ENCODE measurements at regions not wholly inside any gene's neighbourhood (a gene's known extent, or its start where the extent isn't known, plus 50 kb on each side); places are given as distances from the start of the nearest gene placed in this dataset.

GRCh38 chr3:22885574-22886341 is 317.4 kb upstream of the UBE2E2 start:
- H3K36me3 Mint-ChIP-seq, result no peaks in the 10 kb centered on the region
- ChIA-PET POLR2A (no interaction called here), CTCF (no interaction called here)
- H3K4me3 Mint-ChIP-seq, result no peak overlapping the region
- no peak overlapping the region for H3K27ac Mint-ChIP-seq
- intact Hi-C loops (cut with micrococcal nuclease), result no loop called here
- no peaks in the 10 kb centered on the region for H3K4me1 Mint-ChIP-seq (ENCODE audit: low read depth)
- H3K9me3 Mint-ChIP-seq, result peaks cover 2% of the 10 kb centered on the region
- no peak for DNase-seq
- no peaks in the 10 kb centered on the region for H3K27me3 Mint-ChIP-seq

GRCh38 chr3:22886439-22887068 is 316.6 kb upstream of the UBE2E2 start:
- ChIA-PET POLR2A (no interaction called here), CTCF (no interaction called here)
- Mint-ChIP-seq H3K4me3 (no peak overlapping the region), H3K4me1 (ENCODE audit: low read depth) (no peaks in the 10 kb centered on the region), H3K36me3 (no peaks in the 10 kb centered on the region), H3K27ac (no peak overlapping the region), H3K9me3 (peaks cover 2% of the 10 kb centered on the region), H3K27me3 (no peaks in the 10 kb centered on the region)
- DNase-seq, result no peak
- intact Hi-C loops (cut with micrococcal nuclease), result no loop called here

- H3K36me3 Mint-ChIP-seq, result no peaks in the 10 kb centered on the region
- no peak for DNase-seq
- intact Hi-C loops (cut with micrococcal nuclease), result no loop called here
- ChIA-PET POLR2A (no interaction called here), CTCF (no interaction called here)
- peaks cover 2% of the 10 kb centered on the region for H3K9me3 Mint-ChIP-seq
- H3K4me3 Mint-ChIP-seq, result no peak overlapping the region
- H3K27me3 Mint-ChIP-seq, result no peaks in the 10 kb centered on the region
- H3K4me1 Mint-ChIP-seq (ENCODE audit: low read depth), result no peaks in the 10 kb centered on the region
- H3K27ac Mint-ChIP-seq, result no peak overlapping the region
These were observed 315.3 kb upstream of the UBE2E2 start for GRCh38 chr3:22887664-22888291.

- no peak overlapping the region for H3K4me3 Mint-ChIP-seq
- POLR2A ChIA-PET, result no interaction called here
- CTCF ChIA-PET, result no interaction called here
These were observed 310.0 kb upstream of the UBE2E2 start for GRCh38 chr3:22893101-22893500.

GRCh38 chr3:22893644-22894325 is 309.3 kb upstream of the UBE2E2 start:
- peaks cover 6% of the 10 kb centered on the region for H3K9me3 Mint-ChIP-seq
- no peak overlapping the region for H3K27ac Mint-ChIP-seq
- intact Hi-C loops (cut with micrococcal nuclease), result no loop called here
- CTCF ChIA-PET, result no interaction called here
- no peaks in the 10 kb centered on the region for H3K27me3 Mint-ChIP-seq
- DNase-seq, result no peak
- POLR2A ChIA-PET, result no interaction called here
- no peak overlapping the region for H3K4me3 Mint-ChIP-seq
- no peaks in the 10 kb centered on the region for H3K4me1 Mint-ChIP-seq (ENCODE audit: low read depth)
- H3K36me3 Mint-ChIP-seq, result no peaks in the 10 kb centered on the region

More at GRCh38 chr3:22893101-22893500, 310.0 kb upstream of the UBE2E2 start:
- Mint-ChIP-seq H3K36me3 (no peaks in the 10 kb centered on the region), H3K27ac (no peak overlapping the region), H3K9me3 (peaks cover 6% of the 10 kb centered on the region), H3K27me3 (no peaks in the 10 kb centered on the region), H3K4me1 (ENCODE audit: low read depth) (no peaks in the 10 kb centered on the region)
- intact Hi-C loops (cut with micrococcal nuclease), result no loop called here
- DNase-seq, result no peak

- H3K36me3 Mint-ChIP-seq, result no peaks in the 10 kb centered on the region
- intact Hi-C loops (cut with micrococcal nuclease), result no loop called here
- H3K27me3 Mint-ChIP-seq, result no peaks in the 10 kb centered on the region
- DNase-seq, result no peak
- H3K27ac Mint-ChIP-seq, result no peak overlapping the region
- H3K4me3 Mint-ChIP-seq, result no peak overlapping the region
- ChIA-PET CTCF (no interaction called here), POLR2A (no interaction called here)
- peaks cover 5% of the 10 kb centered on the region for H3K9me3 Mint-ChIP-seq
- no peaks in the 10 kb centered on the region for H3K4me1 Mint-ChIP-seq (ENCODE audit: low read depth)
These were observed 308.3 kb upstream of the UBE2E2 start for GRCh38 chr3:22894865-22895264.

- no peak for DNase-seq
- intact Hi-C loops (cut with micrococcal nuclease), result no loop called here
- no peaks in the 10 kb centered on the region for H3K36me3 Mint-ChIP-seq
- H3K9me3 Mint-ChIP-seq, result peaks cover 5% of the 10 kb centered on the region
- CTCF ChIA-PET, result no interaction called here
- no peaks in the 10 kb centered on the region for H3K4me1 Mint-ChIP-seq (ENCODE audit: low read depth)
- no peak overlapping the region for H3K4me3 Mint-ChIP-seq
- no peak overlapping the region for H3K27ac Mint-ChIP-seq
- POLR2A ChIA-PET, result no interaction called here
- no peaks in the 10 kb centered on the region for H3K27me3 Mint-ChIP-seq
These were observed 307.5 kb upstream of the UBE2E2 start for GRCh38 chr3:22895671-22896070.

GRCh38 chr3:22898558-22898957 is 304.6 kb upstream of the UBE2E2 start:
- no peaks in the 10 kb centered on the region for H3K36me3 Mint-ChIP-seq
- no peak overlapping the region for H3K27ac Mint-ChIP-seq
- H3K27me3 Mint-ChIP-seq, result no peaks in the 10 kb centered on the region
- CTCF ChIA-PET, result no interaction called here
- H3K4me3 Mint-ChIP-seq, result no peak overlapping the region
- H3K9me3 Mint-ChIP-seq, result peaks cover 7% of the 10 kb centered on the region
- no peak for DNase-seq
- no peaks in the 10 kb centered on the region for H3K4me1 Mint-ChIP-seq (ENCODE audit: low read depth)
- POLR2A ChIA-PET, result no interaction called here
- intact Hi-C loops (cut with micrococcal nuclease), result no loop called here

GRCh38 chr3:22899441-22899840 is 303.7 kb upstream of the UBE2E2 start:
- Mint-ChIP-seq H3K4me3 (no peak overlapping the region), H3K4me1 (ENCODE audit: low read depth) (no peaks in the 10 kb centered on the region), H3K36me3 (no peaks in the 10 kb centered on the region), H3K27ac (no peak overlapping the region), H3K27me3 (no peaks in the 10 kb centered on the region), H3K9me3 (peaks cover 7% of the 10 kb centered on the region)
- intact Hi-C loops (cut with micrococcal nuclease), result no loop called here
- no peak for DNase-seq
- ChIA-PET CTCF (no interaction called here), POLR2A (no interaction called here)

GRCh38 chr3:22900296-22900695 is 302.8 kb upstream of the UBE2E2 start:
- no peaks in the 10 kb centered on the region for H3K36me3 Mint-ChIP-seq
- H3K9me3 Mint-ChIP-seq, result peaks cover 7% of the 10 kb centered on the region
- CTCF ChIA-PET, result no interaction called here
- intact Hi-C loops (cut with micrococcal nuclease), result no loop called here
- no peaks in the 10 kb centered on the region for H3K4me1 Mint-ChIP-seq (ENCODE audit: low read depth)
- no peak for DNase-seq
- POLR2A ChIA-PET, result no interaction called here
- H3K27ac Mint-ChIP-seq, result no peak overlapping the region
- H3K27me3 Mint-ChIP-seq, result no peaks in the 10 kb centered on the region
- H3K4me3 Mint-ChIP-seq, result no peak overlapping the region

- Mint-ChIP-seq H3K27me3 (no peaks in the 10 kb centered on the region), H3K36me3 (no peaks in the 10 kb centered on the region), H3K4me3 (no peak overlapping the region), H3K4me1 (ENCODE audit: low read depth) (no peaks in the 10 kb centered on the region), H3K27ac (no peak overlapping the region), H3K9me3 (peaks cover 2% of the 10 kb centered on the region)
- ChIA-PET CTCF (no interaction called here), POLR2A (no interaction called here)
- no peak for DNase-seq
- intact Hi-C loops (cut with micrococcal nuclease), result no loop called here
These were observed 301.4 kb upstream of the UBE2E2 start for GRCh38 chr3:22901684-22902083.

GRCh38 chr3:22907161-22907780 is 295.9 kb upstream of the UBE2E2 start:
- H3K27ac Mint-ChIP-seq, result no peak overlapping the region
- no peaks in the 10 kb centered on the region for H3K36me3 Mint-ChIP-seq
- no peak overlapping the region for H3K4me3 Mint-ChIP-seq
- no peak for DNase-seq
- POLR2A ChIA-PET, result no interaction called here
- no peaks in the 10 kb centered on the region for H3K27me3 Mint-ChIP-seq
- intact Hi-C loops (cut with micrococcal nuclease), result no loop called here
- no peaks in the 10 kb centered on the region for H3K9me3 Mint-ChIP-seq
- CTCF ChIA-PET, result no interaction called here
- no peaks in the 10 kb centered on the region for H3K4me1 Mint-ChIP-seq (ENCODE audit: low read depth)

Measured in activated CD4-positive, alpha-beta memory T cell treated with anti-CD3 and anti-CD28 coated beads for 36 hours (primary cell).